ENCODE measurements at regions not wholly inside any gene's neighbourhood (a gene's known extent, or its start where the extent isn't known, plus 50 kb on each side); places are given as distances from the start of the nearest gene placed in this dataset.
A peak's percentile ranks its signal among the peaks of the same experiment; 100 is the strongest.

DNA sequence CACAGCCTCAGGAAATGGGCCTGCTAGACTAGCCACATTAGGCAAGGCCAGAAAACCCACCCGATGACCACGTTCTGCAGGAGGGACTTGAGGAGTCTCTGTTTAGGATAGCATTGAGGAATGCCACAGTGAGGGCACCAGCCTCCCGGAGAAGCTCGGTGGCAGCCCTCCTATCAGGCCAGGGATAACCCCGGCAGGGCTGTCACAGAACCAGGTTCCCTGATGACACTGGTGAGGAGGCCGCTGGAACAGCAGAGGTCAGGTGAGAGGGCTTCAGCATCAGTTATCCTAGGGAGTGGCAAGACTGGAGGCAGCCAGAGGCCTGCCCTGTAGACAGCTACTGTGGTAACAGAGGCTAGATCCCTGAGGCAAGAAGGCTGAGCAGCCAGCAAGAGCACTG lies 157.6 kb downstream of the MYLK4 start:
- DNase-seq (ENCODE audit: low read depth, low spot score) = no peak
- Histone ChIP-seq H3K27ac (no peak overlapping the region), H3K36me3 (ENCODE audit: insufficient read depth, low read length) (no peaks in the 10 kb centered on the region), H3K9me3 (ENCODE audit: low read depth, low read length) (no peaks in the 10 kb centered on the region), H3K4me3 (no peak overlapping the region), H3K9ac (ENCODE audit: insufficient read length) (no peak overlapping the region)
- no peak for TF ChIP-seq EZH2 (IDR thresholded peaks at IDR 0.05)
- no peak for TF ChIP-seq POLR2AphosphoS5 (IDR thresholded peaks at IDR 0.05; ENCODE audit: borderline replicate concordance, low read depth, low read length)
- TF ChIP-seq FOXP2 (optimal IDR thresholded peaks at IDR 0.05; ENCODE audit: control extremely low read depth, extremely low read length, insufficient read depth) = no peak

GRCh38 chr6:2589171-2589661 lies 161.5 kb downstream of the MYLK4 start:
- no peak for TF ChIP-seq EZH2 (IDR thresholded peaks at IDR 0.05)
- no peak for TF ChIP-seq FOXP2 (optimal IDR thresholded peaks at IDR 0.05; ENCODE audit: control extremely low read depth, extremely low read length, insufficient read depth)
- no peak for TF ChIP-seq POLR2AphosphoS5 (IDR thresholded peaks at IDR 0.05; ENCODE audit: borderline replicate concordance, low read depth, low read length)
- no peak for DNase-seq (ENCODE audit: low read depth, low spot score)
- Histone ChIP-seq H3K9ac (ENCODE audit: insufficient read length) (no peak overlapping the region), H3K36me3 (ENCODE audit: insufficient read depth, low read length) (no peaks in the 10 kb centered on the region), H3K4me3 (no peak overlapping the region), H3K27ac (no peak overlapping the region), H3K9me3 (ENCODE audit: low read depth, low read length) (no peaks in the 10 kb centered on the region)

DNA sequence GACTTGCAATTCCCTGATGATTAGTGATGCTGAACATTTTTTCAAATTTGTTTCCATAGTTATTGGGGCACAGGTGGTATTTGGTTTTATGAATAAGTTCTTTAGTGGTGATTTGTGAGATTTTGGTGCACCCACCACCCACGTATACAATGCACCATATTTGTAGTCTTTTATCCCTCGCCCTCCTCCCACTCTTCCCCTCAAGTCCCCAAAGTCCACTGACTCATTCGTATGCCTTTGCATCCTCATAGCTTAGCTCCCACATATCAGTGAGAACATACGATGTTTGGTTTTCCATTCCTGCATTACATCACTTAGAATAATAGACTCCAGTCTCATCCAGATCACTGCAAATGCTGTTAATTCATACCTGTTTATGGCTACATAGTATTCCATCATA lies 167.3 kb downstream of the MYLK4 start:
- no peak for DNase-seq (ENCODE audit: low read depth, low spot score)
- Histone ChIP-seq H3K27ac (no peak overlapping the region), H3K4me3 (no peak overlapping the region), H3K36me3 (ENCODE audit: insufficient read depth, low read length) (no peaks in the 10 kb centered on the region), H3K9ac (ENCODE audit: insufficient read length) (no peak overlapping the region), H3K9me3 (ENCODE audit: low read depth, low read length) (no peaks in the 10 kb centered on the region)
- TF ChIP-seq POLR2AphosphoS5 (IDR thresholded peaks at IDR 0.05; ENCODE audit: borderline replicate concordance, low read depth, low read length) (no peak), EZH2 (IDR thresholded peaks at IDR 0.05) (no peak), FOXP2 (optimal IDR thresholded peaks at IDR 0.05; ENCODE audit: control extremely low read depth, extremely low read length, insufficient read depth) (no peak)

DNA sequence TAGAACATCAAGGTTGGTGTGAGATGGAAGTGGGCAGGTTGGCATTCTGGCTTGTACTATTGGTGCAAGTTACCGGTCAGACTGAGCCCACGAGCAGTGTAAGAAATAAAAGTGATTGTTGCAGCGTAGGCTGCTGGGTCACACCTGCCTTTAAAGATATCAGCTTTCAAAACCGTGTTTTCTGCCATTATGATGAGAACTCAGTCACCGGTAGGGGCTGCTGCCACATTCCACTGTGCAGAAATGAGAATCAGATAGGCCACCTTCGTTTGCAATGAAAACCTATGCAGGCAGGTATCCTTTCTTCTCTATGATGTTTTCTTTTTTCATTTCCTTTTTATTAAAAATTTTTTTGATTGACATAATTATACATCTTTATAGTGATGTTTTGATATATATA lies 168.5 kb downstream of the MYLK4 start:
- Histone ChIP-seq H3K9ac (ENCODE audit: insufficient read length) (no peak overlapping the region), H3K27ac (no peak overlapping the region), H3K36me3 (ENCODE audit: insufficient read depth, low read length) (no peaks in the 10 kb centered on the region), H3K9me3 (ENCODE audit: low read depth, low read length) (no peaks in the 10 kb centered on the region), H3K4me3 (no peak overlapping the region)
- TF ChIP-seq EZH2 (IDR thresholded peaks at IDR 0.05) (no peak), POLR2AphosphoS5 (IDR thresholded peaks at IDR 0.05; ENCODE audit: borderline replicate concordance, low read depth, low read length) (no peak)
- DNase-seq (ENCODE audit: low read depth, low spot score) = no peak

DNA sequence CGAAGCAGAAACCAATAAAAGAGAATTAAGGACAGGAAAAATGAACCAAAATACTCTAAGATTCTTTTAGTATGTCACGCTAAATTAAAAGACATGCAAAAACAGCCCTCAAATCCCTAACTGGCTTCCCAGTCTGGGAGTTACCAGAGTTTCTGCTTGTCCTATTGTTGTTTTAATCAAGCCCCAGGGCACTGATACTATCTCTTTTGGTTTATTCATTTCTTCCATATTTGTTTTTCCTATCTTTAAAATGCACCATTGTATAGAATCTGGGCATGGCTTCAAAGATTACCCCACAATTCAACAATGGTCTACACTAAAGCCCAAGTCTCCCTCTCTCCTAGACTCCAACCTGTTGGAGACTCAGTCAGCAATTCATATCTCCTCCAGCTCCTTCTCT lies 169.1 kb downstream of the MYLK4 start:
- Histone ChIP-seq H3K9me3 (ENCODE audit: low read depth, low read length) (no peaks in the 10 kb centered on the region), H3K4me3 (no peak overlapping the region), H3K9ac (ENCODE audit: insufficient read length) (no peak overlapping the region), H3K27ac (peak overlapping the region; percentile 77), H3K36me3 (ENCODE audit: insufficient read depth, low read length) (no peaks in the 10 kb centered on the region)
- no peak for TF ChIP-seq POLR2AphosphoS5 (IDR thresholded peaks at IDR 0.05; ENCODE audit: borderline replicate concordance, low read depth, low read length)
- peak; percentile 16 for DNase-seq (ENCODE audit: low read depth, low spot score)

DNA sequence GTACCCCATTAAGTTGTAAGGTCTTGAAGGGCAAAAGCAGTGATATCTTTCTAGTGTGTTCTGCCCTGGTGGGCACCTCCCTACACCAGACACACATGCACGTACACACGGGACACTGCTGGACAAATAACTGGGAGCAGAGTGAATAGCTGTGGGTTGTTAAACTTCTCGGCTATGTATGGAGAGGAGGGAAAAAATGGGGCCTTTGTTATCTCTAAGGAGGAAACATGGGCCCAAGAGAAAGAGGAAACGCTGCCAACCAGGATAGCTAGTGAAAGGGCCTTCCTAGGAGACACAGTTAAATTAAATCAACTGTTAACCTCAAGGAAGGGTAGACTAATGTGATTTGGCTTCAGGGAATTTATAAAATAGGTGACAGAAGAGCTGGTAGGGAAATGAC lies 169.7 kb downstream of the MYLK4 start:
- no peaks in the 10 kb centered on the region for H3K9me3 ChIP-seq (ENCODE audit: low read depth, low read length)
- no peak overlapping the region for H3K9ac ChIP-seq (ENCODE audit: insufficient read length)
- DNase-seq (ENCODE audit: low read depth, low spot score) = no peak
- H3K4me3 ChIP-seq = no peak overlapping the region
- H3K36me3 ChIP-seq (ENCODE audit: insufficient read depth, low read length) = no peaks in the 10 kb centered on the region
- H3K27ac ChIP-seq = peak overlapping the region; percentile 77
- TF ChIP-seq FOXP2 (optimal IDR thresholded peaks at IDR 0.05; ENCODE audit: control extremely low read depth, extremely low read length, insufficient read depth) (no peak), POLR2AphosphoS5 (IDR thresholded peaks at IDR 0.05; ENCODE audit: borderline replicate concordance, low read depth, low read length) (no peak), EZH2 (IDR thresholded peaks at IDR 0.05) (no peak)

GRCh38 chr6:2579804-2580570 lies 170.7 kb downstream of the MYLK4 start:
- H3K9me3 ChIP-seq (ENCODE audit: low read depth, low read length) = no peaks in the 10 kb centered on the region
- no peak overlapping the region for H3K27ac ChIP-seq
- no peak for DNase-seq (ENCODE audit: low read depth, low spot score)
- TF ChIP-seq POLR2AphosphoS5 (IDR thresholded peaks at IDR 0.05; ENCODE audit: borderline replicate concordance, low read depth, low read length) (no peak), FOXP2 (optimal IDR thresholded peaks at IDR 0.05; ENCODE audit: control extremely low read depth, extremely low read length, insufficient read depth) (no peak), EZH2 (IDR thresholded peaks at IDR 0.05) (no peak)
- H3K9ac ChIP-seq (ENCODE audit: insufficient read length) = no peak overlapping the region
- no peak overlapping the region for H3K4me3 ChIP-seq
- no peaks in the 10 kb centered on the region for H3K36me3 ChIP-seq (ENCODE audit: insufficient read depth, low read length)

DNA sequence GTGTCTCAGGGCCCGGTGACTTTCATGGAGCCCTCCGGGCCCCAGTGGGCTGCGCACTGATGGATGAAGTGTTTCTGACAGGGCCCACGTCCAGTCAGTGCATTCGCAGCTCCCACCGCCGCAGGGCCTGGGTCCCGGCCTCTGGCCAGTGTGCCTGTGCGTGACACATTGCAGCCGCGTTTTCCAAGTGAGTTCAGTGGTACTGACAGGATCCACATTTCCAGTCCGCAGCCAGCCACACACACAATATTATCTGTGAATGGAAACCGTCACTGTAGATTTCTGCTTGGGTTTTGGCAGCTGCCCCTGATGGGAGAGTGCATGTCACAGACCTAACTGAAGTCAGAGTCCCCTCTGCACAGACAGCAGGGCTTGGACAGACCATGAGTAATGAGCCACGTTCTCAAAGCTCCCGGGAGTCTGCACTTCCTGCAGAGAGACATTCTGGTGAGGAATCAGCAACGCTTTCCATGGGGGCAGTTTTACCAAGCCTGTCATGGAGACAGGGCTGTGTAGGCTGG lies 171.4 kb downstream of the MYLK4 start:
- no peak overlapping the region for H3K27ac ChIP-seq
- TF ChIP-seq FOXP2 (optimal IDR thresholded peaks at IDR 0.05; ENCODE audit: control extremely low read depth, extremely low read length, insufficient read depth) (no peak), EZH2 (IDR thresholded peaks at IDR 0.05) (no peak), POLR2AphosphoS5 (IDR thresholded peaks at IDR 0.05; ENCODE audit: borderline replicate concordance, low read depth, low read length) (no peak)
- no peak overlapping the region for H3K9ac ChIP-seq (ENCODE audit: insufficient read length)
- no peaks in the 10 kb centered on the region for H3K9me3 ChIP-seq (ENCODE audit: low read depth, low read length)
- no peaks in the 10 kb centered on the region for H3K36me3 ChIP-seq (ENCODE audit: insufficient read depth, low read length)
- no peak overlapping the region for H3K4me3 ChIP-seq
- no peak for DNase-seq (ENCODE audit: low read depth, low spot score)

GRCh38 chr6:2578767-2579166 lies 172.0 kb downstream of the MYLK4 start:
- TF ChIP-seq EZH2 (IDR thresholded peaks at IDR 0.05) = no peak
- no peak for TF ChIP-seq FOXP2 (optimal IDR thresholded peaks at IDR 0.05; ENCODE audit: control extremely low read depth, extremely low read length, insufficient read depth)
- no peak for TF ChIP-seq POLR2AphosphoS5 (IDR thresholded peaks at IDR 0.05; ENCODE audit: borderline replicate concordance, low read depth, low read length)
- no peaks in the 10 kb centered on the region for H3K9me3 ChIP-seq (ENCODE audit: low read depth, low read length)
- no peak overlapping the region for H3K4me3 ChIP-seq
- no peak for DNase-seq (ENCODE audit: low read depth, low spot score)
- no peaks in the 10 kb centered on the region for H3K36me3 ChIP-seq (ENCODE audit: insufficient read depth, low read length)
- H3K9ac ChIP-seq (ENCODE audit: insufficient read length) = no peak overlapping the region
- H3K27ac ChIP-seq = no peak overlapping the region
